Astrocyte of the cerebellum (primary cell): ENCODE measurements at regions not wholly inside any gene's neighbourhood (a gene's known extent, or its start where the extent isn't known, plus 50 kb on each side); places are given as distances from the start of the nearest gene placed in this dataset.

Source experiments
- DNase-seq: peaks from one replicate; pipeline ENCODE4 v3.0.0-alpha.2; 2011; ENCODE audit warnings: low read depth
- H3K4me3 ChIP-seq: 2 replicates; pipeline ENCODE4 v1.5.1; 2011; ENCODE audit warnings: mild to moderate bottlenecking, low read depth, low read length, moderate library complexity
- in situ Hi-C: cut with HindIII; loops from 2 replicates; pipeline ENCODE4 v1.10.0; 2017; ENCODE audit warnings: low sequenced_read_pairs
- TF ChIP-seq, protein P1 (sequence below): IDR thresholded peaks from 2 replicates; pipeline ENCODE4 v1.5.1; 2012; ENCODE audit warnings: low read length, low read depth, moderate library complexity, mild to moderate bottlenecking; ENCODE audit errors: missing control alignments

DNA sequence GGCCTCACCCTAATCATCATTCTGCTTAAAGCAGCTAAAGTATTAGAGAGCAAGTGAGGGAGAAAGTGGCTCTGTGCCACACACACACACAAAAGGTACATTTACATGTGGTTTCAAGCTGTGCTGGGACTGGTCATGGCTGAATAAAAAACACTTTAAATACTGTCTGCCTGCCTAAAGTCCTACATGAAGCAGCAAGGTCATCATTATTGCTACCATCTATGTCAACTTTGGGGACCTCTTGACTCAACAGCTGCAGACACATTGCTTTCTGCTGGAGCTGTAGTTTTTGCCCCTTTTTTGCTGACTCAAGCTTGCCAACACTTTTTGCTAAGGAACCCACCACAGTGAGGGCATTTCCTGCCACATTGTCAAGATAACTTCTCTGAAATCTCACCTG lies 1237.9 kb downstream of the ROBO2 start:
- H3K4me3 ChIP-seq, result no peak overlapping the region
- TF ChIP-seq, protein P1, sequence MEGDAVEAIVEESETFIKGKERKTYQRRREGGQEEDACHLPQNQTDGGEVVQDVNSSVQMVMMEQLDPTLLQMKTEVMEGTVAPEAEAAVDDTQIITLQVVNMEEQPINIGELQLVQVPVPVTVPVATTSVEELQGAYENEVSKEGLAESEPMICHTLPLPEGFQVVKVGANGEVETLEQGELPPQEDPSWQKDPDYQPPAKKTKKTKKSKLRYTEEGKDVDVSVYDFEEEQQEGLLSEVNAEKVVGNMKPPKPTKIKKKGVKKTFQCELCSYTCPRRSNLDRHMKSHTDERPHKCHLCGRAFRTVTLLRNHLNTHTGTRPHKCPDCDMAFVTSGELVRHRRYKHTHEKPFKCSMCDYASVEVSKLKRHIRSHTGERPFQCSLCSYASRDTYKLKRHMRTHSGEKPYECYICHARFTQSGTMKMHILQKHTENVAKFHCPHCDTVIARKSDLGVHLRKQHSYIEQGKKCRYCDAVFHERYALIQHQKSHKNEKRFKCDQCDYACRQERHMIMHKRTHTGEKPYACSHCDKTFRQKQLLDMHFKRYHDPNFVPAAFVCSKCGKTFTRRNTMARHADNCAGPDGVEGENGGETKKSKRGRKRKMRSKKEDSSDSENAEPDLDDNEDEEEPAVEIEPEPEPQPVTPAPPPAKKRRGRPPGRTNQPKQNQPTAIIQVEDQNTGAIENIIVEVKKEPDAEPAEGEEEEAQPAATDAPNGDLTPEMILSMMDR, result no peak
- in situ Hi-C loops, result no loop called here
- DNase-seq, result no peak

DNA sequence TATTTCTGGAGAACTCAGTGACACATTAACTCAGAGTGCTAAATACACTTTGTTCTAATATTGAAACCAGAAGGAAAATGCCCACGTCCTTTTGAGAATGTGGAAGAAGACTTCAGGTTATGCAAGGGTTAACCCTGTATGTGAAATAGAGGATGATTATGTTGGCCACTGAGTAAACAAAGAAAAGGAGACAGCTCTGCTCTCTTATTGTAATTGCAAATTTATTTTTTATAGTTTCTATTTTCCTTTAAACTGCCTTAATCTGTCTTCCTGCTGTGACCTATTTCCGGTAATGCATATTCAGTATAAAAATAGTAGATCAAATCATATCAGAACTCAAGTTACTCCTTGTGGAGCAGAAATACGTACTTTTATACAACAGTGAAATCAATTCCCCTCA lies 1239.2 kb downstream of the ROBO2 start:
- no peak for DNase-seq
- in situ Hi-C loops, result no loop called here
- TF ChIP-seq, protein P1, result no peak
- H3K4me3 ChIP-seq, result no peak overlapping the region

DNA sequence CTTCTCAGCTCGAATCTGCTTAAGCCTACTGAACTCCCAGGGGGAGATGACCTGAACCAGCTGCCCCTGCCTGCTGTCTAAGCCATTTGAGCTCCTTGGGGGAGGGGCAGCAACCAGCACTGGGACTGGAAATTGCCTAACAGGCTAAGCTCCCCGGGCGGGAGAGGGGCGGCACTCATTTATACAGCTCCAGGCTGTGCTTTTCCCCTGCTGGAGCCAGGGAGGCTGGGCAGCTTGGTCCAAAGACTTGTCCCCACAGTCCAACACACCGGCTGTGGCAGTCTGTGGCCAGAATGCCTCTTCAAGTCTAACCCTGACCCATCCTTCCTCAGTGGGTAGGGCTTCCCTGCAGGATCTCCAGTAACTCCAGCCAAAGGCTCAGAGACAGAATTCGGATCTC lies 1241.5 kb downstream of the ROBO2 start:
- TF ChIP-seq, protein P1, result no peak
- no peak overlapping the region for H3K4me3 ChIP-seq
- in situ Hi-C loops, result no loop called here
- DNase-seq, result no peak

DNA sequence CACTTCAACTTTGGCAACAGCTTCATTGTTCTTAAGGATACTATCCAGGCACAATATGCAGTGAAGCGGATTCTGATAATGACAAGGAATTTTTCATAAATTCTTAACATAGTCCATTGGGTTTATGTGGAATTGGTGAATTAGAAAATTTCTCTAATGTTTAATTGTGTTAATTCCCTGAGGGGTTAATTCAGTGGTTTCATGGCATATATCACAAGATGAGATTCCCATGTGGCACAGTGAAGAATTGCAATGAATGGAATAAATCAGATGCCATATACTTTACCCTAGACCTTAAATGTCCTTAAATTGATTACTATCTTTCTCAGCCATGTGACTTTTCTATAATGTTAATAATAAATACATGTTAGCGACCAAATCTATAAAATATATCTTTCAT lies 1244.1 kb downstream of the ROBO2 start:
- TF ChIP-seq, protein P1, result no peak
- in situ Hi-C loops, result no loop called here
- H3K4me3 ChIP-seq, result no peak overlapping the region
- DNase-seq, result no peak

DNA sequence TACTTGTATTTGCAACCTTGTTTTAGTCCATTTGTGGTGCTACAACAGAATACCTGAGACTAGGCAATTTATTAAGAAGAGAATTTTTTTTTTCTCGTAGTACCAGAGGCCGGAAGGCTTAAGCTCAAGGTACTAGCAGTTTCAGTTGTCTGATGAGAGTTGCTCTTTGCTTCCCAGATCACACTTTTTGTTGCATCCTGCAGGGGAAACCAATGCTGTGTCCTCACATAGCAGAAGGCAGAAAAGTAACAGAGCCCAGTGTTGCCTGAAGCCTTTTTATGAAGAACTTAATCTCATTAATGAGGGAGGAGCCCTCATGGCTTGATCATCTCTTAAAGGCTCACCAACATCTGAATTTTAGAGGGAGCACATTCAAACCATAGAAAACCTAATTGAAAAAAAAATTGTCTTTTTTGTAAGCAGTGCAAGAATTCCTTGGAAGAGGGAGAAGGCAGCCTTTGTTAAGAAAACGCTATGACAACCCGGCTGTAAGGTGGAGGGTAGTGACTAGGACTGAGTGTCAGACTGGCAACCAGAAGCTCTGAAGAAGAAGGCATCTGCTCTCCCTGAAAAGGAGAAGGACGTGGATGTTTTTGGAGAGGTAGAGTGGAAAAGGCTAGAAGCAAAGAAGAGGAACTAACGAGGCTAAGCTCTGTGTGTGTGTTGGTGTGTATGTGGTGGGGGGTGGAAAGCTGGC lies 1245.3 kb downstream of the ROBO2 start:
- no peak overlapping the region for H3K4me3 ChIP-seq
- in situ Hi-C loops, result no loop called here
- DNase-seq, result no peak
- TF ChIP-seq, protein P1, result no peak

DNA sequence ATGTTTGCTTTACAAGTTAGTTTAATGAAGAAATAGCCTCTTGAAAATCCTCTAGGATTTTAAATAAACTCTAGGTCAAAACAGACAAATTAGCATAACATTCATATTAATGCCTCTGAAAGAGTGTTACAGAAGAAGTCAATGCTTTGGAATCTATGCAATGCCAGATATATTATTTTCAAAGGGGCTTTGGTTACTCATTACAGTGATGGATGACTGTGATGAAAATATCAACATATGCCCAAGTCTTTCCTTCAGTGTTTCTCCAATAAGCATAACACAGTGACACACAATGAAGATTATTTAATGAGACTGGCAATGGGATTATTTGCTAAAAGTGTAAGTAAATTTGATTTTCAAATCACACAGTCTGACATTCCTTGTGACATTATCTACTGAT lies 1247.2 kb downstream of the ROBO2 start:
- in situ Hi-C loops, result no loop called here
- no peak overlapping the region for H3K4me3 ChIP-seq
- TF ChIP-seq, protein P1, result no peak
- DNase-seq, result peak; percentile 2
